IMR-90 (cell line): ENCODE measurements at regions not wholly inside any gene's neighbourhood (a gene's known extent, or its start where the extent isn't known, plus 50 kb on each side); places are given as distances from the start of the nearest gene placed in this dataset.

ENCODE experiments used
- CHD1 ChIP-seq: IDR thresholded peaks from 2 replicates; pipeline ENCODE4 v1.6.1; 2012; ENCODE audit warnings: low read depth, low read length, improper control_type of control experiment
- ELK1 ChIP-seq: fragments of 150-350 bp; IDR thresholded peaks from 2 replicates; pipeline ENCODE4 v1.6.1; 2016; ENCODE audit warnings: low read depth, mild to moderate bottlenecking, low read length, moderate library complexity, borderline replicate concordance
- FOS ChIP-seq: fragments of 150-350 bp; IDR thresholded peaks from 2 replicates; pipeline ENCODE4 v1.6.1; 2016; ENCODE audit warnings: low read depth, low read length
- RCOR1 ChIP-seq: IDR thresholded peaks from 2 replicates; pipeline ENCODE4 v1.6.1; 2012; ENCODE audit warnings: mild to moderate bottlenecking, low read length, improper control_type of control experiment; ENCODE audit not compliant: insufficient replicate concordance
- RFX5 ChIP-seq: IDR thresholded peaks from 2 replicates; pipeline ENCODE4 v1.8.0; 2012; ENCODE audit warnings: low read depth, mild to moderate bottlenecking, low read length, moderate library complexity
- SMC3 ChIP-seq: fragments of 150-350 bp; IDR thresholded peaks from 2 replicates; pipeline ENCODE4 v1.6.1; 2016; ENCODE audit warnings: low read depth, mild to moderate bottlenecking, antibody characterized with exemption, low read length, moderate library complexity

- TF ChIP-seq SMC3 (no peak; the same call in 1 of the 2 replicates), CHD1 (0 out of 2 replicates have a peak, but pooled peaks have one; percentile 28), FOS (peak; percentile 90), RFX5 (no peak), ELK1 (no peak), RCOR1 (peak; percentile 15)
Measured at GRCh38 chr12:114762490-114763110, 78.6 kb upstream of the TBX3 start (continued).
